NOMO-1 (cell line): ENCODE measurements at regions not wholly inside any gene's neighbourhood (a gene's known extent, or its start where the extent isn't known, plus 50 kb on each side); places are given as distances from the start of the nearest gene placed in this dataset.

Experiments used
- DNase-seq, 2 experiments: peaks; one replicate each; lab custom pipeline; 2025; ENCODE audit not compliant: unreplicated experiment in 2 of 2; lab: John Stamatoyannopoulos, UW

- no peak for DNase-seq
Observed at GRCh38 chr5:18977880-18978279, 1010.1 kb downstream of the CDH18 start.

GRCh38 chr5:18984559-18985080, 1003.4 kb downstream of the CDH18 start:
- DNase-seq: no peak

DNA sequence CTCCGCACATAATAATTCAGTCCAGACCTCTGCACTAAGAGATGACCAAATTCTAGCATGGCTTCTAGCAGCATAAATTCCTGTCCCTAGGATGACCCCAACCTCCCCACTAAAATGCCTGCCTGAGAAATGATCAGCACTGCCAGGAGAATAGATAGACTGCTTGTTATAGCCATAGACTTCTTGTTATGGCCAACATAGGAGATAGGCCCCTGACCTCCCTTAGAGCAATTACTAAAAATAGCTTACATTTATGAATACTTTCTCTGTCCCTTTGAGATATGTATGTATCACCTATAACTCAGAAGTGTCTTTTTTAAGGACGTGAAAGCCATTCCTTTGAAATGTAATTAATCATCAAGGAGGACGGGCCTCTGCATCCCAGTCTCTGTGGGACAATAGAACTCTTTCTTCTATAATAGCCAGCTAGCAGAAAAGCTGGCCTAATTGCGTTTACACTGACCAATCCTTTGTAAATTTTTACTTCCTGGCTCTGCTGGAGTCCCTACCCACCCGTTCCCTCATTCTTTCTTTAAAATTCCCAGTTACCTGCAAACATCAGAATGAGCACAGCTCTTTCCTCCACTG, 1002.7 kb downstream of the CDH18 start:
- no peak for DNase-seq

DNA sequence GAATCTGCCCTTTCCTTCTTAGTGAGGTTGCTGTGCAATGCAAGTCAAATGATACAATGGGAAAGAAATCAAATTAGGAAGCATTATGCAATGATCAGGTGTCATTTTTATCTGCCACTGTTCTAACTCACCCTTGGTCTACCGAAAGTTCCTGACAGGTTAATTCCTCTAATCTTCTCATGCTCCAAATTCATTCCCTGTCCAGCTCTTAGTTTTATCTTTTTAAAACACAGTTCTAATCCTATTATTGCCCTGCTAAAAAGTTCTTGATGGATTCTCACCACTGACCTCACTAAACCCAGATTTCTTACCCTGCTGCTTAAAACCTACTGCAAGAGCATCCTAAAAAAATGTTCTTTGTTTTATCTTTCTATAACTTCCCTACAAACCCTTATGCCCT, 1000.9 kb downstream of the CDH18 start:
- DNase-seq: no peak

DNA sequence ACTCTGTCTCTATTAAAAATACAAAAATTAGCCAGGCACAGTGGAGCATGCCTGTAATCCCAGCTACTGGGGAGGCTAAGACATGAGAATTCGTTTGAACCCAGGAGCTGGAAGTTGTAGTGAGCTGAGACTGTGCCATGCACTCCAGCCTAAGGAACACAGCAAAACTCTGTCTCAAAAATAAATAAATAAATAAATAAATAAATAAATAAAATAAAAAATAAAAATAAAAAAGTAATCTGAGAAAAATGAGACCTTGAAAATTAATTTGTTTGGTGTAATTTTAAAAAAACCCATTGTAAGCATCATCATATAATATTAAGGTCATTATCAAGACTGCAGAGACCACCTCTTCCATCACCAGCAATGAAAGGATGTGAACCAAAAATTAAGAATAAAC, 997.1 kb downstream of the CDH18 start:
- DNase-seq: no peak

DNA sequence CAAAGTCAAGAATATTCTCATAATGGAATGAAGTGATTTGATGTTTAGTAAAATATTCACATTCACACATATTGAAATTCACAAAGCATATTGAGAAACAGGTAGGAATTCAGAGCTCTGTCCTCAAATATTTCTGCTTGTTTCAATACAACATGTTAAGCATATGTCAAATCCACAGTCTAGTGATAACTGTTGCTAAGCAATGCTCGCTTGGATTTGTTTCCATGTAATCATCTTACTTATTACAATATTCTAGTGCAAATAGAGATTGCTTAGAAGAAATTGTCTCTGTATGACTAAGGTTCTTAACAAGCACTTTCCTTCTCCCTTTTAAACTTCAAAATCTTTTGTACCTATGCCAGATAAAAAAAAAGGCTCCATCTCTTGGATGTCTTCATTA, 995.7 kb downstream of the CDH18 start:
- DNase-seq: no peak

DNA sequence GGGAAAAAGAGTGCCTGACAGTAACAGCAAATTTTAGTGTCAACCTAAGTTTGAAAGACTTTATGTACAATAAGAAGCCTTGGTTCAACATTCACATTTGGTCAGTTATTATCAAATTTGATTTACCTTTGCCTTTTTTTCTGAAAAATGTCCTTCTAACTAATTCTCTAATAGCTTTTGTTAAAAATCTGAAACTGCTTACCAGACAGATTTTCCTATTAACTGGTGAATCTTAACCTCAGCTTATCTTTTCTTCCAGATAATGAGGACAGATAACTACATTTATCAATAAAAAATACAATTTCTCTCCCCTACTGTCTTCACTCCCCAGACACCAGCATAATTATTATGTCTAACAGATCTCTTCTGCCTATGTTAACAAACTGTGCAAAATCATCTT, 988.5 kb downstream of the CDH18 start:
- no peak for DNase-seq

DNA sequence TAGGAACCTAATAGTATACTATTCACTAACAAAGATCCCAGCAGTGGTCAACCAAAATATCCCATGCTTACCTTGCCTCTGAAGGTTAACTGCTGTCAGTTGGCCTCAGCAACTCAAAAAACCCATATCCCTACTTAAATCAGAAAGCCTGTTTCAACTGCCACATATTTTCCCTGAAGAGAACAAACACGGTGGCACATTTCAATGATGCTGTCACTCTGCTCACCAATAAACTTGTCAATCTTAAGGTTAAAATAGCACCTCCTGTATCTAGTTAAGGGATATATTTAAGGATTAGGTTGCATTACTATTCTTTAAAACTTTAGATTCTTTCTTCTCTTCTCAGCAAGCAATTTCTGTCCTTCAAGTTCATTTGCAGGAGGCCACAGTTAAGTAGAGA, 986.9 kb downstream of the CDH18 start:
- DNase-seq: no peak

DNA sequence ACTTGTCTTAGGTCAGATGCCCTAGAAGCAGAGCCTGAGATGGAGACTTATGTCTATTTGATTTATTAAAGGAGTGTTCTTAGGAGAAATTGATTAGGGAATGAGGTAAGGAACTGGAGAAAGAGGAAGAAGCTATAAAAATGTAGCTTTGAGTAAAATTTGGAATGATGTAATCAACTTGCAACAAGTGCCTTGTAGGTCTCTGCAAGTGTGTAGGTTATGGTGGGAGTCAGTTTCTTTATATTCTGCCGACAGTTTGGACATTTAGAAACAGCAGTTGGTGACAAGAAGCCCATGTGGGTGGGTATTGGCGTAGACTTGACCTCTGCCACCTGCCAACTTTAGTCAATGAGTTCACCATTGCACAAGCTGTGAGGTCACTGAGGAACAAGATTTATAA, 986.5 kb downstream of the CDH18 start:
- DNase-seq: no peak

GRCh38 chr5:19002111-19002510, 985.9 kb downstream of the CDH18 start:
- no peak for DNase-seq

- no peak for DNase-seq
Observed at GRCh38 chr5:19018822-19019221, 969.2 kb downstream of the CDH18 start.

DNA sequence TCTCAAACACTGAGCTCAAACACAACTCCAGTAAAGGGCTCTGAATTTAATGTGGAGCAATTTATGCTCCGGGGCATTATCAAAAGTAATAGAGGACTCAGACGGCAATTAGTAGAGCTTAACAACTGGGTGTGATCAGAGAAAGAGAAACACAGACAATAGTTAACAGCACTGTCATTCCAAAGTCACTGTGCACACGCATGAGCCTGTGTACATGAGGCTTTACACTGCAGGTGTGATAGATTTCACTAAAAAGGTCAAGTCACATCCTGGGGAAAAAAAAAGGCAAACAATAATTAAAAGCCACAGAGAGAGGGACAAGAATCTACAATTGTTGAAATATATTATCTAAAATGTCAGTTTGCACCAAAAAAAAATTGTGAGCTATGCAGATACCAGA, 956.5 kb downstream of the CDH18 start:
- no peak for DNase-seq

DNA sequence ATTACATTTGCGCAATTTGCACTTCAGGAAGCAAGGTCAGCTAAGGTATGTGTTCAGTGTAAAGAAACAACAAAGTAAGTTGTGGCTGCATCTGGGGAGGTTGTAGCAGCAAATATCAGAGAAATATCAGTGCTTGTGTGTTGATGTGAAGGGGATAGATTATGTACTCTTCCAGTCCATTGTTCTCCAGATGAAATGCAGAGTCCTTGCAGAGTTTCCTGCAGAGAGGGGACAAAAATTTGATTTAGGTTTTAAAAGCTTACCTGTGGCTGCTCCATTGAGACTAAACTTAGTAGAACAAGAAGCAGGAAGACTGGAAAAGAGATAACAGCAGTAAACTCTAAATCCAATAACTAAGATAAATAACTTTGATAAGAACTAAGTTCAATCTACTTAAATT, 952.2 kb downstream of the CDH18 start:
- no peak for DNase-seq

GRCh38 chr5:19042106-19042505, 945.9 kb downstream of the CDH18 start:
- DNase-seq: no peak

DNA sequence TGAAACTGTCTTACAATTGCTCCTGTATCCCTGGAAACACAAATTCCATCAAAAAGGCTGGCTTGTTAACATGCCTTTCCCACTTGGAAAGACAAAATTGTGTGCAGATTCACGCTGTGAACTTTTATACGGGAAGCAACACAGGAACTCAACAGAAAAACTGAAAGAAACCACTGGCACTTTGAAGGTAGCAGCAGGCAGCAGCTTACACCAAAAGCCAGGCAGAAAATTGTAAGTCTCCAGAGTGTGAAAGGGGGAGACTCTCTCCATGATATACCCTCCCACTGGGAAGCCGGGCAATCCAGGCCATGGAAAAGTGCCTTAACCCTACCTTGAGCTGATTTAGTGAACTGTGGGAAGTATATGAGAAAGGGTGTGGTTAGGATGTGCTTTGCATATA, 943.7 kb downstream of the CDH18 start:
- no peak for DNase-seq

DNA sequence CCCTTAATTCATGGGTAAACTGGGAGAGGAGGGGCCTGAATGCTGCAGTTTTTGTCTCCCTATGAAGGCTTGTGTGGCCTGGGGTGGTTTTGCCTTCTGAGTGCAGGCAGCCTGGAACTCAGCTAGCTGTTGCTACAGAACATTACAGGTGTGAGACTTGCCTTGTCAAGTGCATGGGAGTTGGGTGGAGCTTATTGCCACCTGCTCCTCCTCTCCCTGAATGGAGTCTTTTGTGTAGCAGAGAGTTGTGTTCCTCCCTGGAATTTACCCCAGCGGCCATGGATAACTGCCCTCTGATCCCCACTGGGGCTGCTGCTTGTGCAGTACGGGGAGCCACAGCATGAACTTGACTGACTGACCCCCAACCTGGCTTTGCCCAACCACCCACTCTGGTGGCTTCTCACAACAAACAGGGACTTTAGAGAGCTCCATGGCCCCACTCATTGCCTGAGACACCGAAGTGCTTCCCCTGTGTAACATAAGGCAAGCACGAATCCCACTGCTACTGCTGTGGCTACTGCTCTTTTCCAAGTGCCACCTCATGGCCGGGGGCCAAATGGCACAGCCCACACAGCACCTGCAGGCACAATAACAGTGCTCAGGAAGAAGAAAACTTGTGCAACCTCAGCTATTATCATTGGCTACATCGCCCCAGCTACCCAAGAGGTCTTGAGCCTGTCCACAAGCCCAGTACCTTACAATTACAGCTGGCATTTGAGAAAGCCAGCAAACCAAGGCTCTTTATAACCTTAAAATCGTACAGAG, 942.9 kb downstream of the CDH18 start:
- no peak for DNase-seq

DNA sequence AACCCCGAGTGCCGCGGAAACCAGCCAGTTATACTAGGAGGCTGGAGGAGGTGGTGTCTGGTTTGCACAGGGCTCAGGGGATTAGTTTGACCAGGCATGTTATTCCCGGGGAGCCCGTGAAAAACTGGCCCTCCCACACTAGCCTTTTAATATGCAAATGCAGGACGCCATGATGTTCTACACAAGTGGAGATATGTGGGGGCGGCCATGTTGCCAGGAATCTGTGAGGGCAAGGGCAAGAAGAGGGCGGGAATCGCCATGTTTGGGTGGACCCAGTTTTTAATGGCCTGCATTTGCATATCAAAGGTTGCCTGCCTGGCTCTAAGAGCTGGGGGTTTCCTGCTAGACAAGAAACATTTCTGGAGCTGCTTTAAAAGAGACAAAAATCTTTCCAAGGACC, 940.7 kb downstream of the CDH18 start:
- DNase-seq: no peak

DNA sequence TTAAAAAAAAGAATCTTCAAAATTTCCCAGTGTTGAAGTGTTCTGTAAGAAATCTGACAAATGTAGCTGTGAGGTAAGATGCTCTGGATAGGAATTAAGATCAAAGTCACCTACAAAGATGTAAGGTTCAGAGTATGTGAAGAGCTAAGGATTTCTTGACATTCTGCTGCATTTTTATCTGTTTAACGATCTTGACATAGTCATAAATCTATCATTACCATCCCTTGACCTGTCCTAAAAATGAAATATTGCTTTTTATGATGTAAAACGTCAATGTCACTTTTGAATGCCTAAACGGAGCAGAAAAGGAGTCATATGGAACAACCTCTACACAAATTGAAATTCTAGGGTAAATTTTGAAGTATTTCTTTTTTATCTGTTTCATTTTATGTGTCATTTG, 939.3 kb downstream of the CDH18 start:
- no peak for DNase-seq

GRCh38 chr5:19058216-19058615, 929.8 kb downstream of the CDH18 start:
- DNase-seq: no peak

DNA sequence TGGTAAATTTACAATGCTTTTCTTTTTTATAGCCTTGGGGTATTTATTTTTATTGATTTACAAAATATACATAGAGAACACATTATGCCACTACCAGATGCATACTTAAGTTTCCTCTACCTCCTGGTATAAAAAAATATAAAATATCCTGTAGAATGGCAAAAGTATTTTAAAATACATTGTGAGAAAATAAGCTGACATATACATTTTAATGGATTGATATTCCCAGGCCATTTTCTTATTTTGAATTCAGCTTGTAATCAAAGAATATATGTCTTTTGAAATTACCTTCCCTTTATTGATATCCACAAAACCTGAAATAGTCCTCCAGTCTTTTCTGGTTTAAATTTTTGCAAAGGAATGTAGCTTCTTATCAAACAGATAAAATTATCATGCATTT, 923.9 kb downstream of the CDH18 start:
- no peak for DNase-seq

DNA sequence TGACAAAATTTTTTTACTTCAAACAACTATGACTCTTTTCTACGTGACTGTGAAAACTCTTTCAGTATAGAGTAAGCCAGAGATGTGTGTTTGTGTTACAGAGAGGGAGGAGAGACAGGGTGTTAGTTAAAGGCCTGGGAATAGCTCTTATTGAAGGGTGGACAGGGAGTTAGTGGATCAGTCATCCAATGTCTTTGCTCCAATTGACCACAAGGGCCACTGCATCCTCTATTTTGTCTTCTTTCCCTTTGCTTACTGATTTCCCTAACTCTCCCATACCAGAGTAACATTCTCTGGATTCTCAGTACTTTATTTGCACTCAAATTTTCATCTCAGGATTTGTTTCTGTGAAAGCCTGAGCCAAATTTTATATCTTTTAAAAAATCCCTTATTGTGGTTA, 920.3 kb downstream of the CDH18 start:
- DNase-seq: no peak

- no peak for DNase-seq
Observed at GRCh38 chr5:19098434-19098833, 889.6 kb downstream of the CDH18 start.

DNA sequence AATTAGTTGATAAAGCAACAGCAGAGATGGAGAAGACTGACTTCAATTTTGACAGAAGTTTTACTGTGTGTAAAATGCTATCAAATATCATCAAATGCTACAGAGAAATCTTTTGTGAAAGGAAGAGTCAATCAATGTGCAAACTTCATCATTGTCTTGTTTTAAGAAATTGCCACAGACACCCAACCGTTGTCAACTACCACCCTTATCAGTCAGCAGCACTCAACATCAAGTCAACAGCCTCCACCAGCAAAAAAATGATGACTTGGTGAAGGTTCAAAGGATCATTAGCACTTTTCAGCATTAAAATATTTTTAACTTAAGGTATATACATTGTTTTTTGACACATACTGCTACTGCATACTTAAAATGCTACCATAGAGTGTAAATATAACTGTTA, 888.8 kb downstream of the CDH18 start:
- DNase-seq: no peak
